Esophagus squamous epithelium (tissue), 5 donors: ENCODE measurements at regions not wholly inside any gene's neighbourhood (a gene's known extent, or its start where the extent isn't known, plus 50 kb on each side); places are given as distances from the start of the nearest gene placed in this dataset.

Experiments
- DNase-seq: peaks from one replicate; lab custom pipeline; 2025; lab: John Stamatoyannopoulos, UW
- H3K27ac ChIP-seq, 4 donors: fragments of 200-600 bp; sonication (generic); one replicate each; pipeline ENCODE4 v1.5.1; 2016 to 2019; ENCODE audit warnings: mild to moderate bottlenecking in 1 of 4
- H3K27me3 ChIP-seq, 4 donors: fragments of 200-600 bp; sonication (generic); 1 replicate in 3 of 4; 2 replicates in 1 of 4; pipeline versions ENCODE4 v1.5.1 to v1.6.0; 2017 to 2021; ENCODE audit warnings: antibody characterized with exemption in 1 of 4
- H3K36me3 ChIP-seq, 3 donors: fragments of 200-600 bp; sonication (generic); one replicate each; pipeline ENCODE4 v1.5.1; 2016 to 2019
- H3K4me1 ChIP-seq, 3 donors: fragments of 200-600 bp; sonication (generic); one replicate each; pipeline ENCODE4 v1.5.1; 2017 to 2019
- H3K4me3 ChIP-seq, 4 donors: fragments of 200-600 bp; sonication (generic); 1 replicate in 3 of 4; 2 replicates in 1 of 4; pipeline ENCODE4 v1.5.1; 2016 to 2019; ENCODE audit warnings: mild to moderate bottlenecking in 2 of 4, moderate library complexity in 1 of 4
- H3K9me3 ChIP-seq, 3 donors: fragments of 200-600 bp; sonication (generic); one replicate each; pipeline ENCODE4 v1.5.1; 2016 to 2019
- CTCF ChIP-seq, 6 experiments: fragments of 450-650 bp in 4 of 6; fragments of 200-600 bp in 2 of 6; sonication (generic) in 2 of 6; IDR thresholded peaks; one replicate each; pipeline ENCODE4 v1.5.1; 2016 to 2019; ENCODE audit warnings: antibody characterized with exemption in 6 of 6, mild to moderate bottlenecking in 4 of 6, moderate library complexity in 4 of 6
- POLR2A ChIP-seq, 4 donors: fragments of 450-650 bp; IDR thresholded peaks; one replicate each; pipeline ENCODE4 v1.6.1; 2017; ENCODE audit warnings: antibody characterized with exemption in 4 of 4, mild to moderate bottlenecking in 4 of 4, moderate library complexity in 3 of 4
- WGBS, 2 donors: methylation state at CpG; one replicate each; pipeline ENCODE4 v1.1.5; 2018; 5-methylcytosine and 5-hydroxymethylcytosine counted together
- intact Hi-C: fragments of 100-400 bp; cut with DNase I; formaldehyde crosslinking; loops from one replicate; pipeline ENCODE4 v1.15.0; 2022
- donor health status: DM: yes; HTN: yes; CAD: no.

GRCh38 chr9:2336055-2336454, 285.5 kb upstream of the VLDLR start:
- no peaks in the 10 kb centered on the region for H3K27me3 ChIP-seq
- H3K4me3 ChIP-seq, result no peak overlapping the region
- intact Hi-C loops, result no loop called here
- WGBS, 2 donors, result 70 to 78% methylated on average over 4 of the region's 4 CpGs
- no peak for DNase-seq
- peaks cover 0 to 34% (median 0%) of the 10 kb centered on the region in 3 donors for H3K4me1 ChIP-seq
- TF ChIP-seq CTCF (IDR thresholded peaks at IDR 0.05), result peak in 2 of 6 experiments; percentile 8 to 31
- no peak for TF ChIP-seq POLR2A (IDR thresholded peaks at IDR 0.05)
- no peaks in the 10 kb centered on the region for H3K36me3 ChIP-seq
- H3K27ac ChIP-seq, result no peak overlapping the region
- no peaks in the 10 kb centered on the region for H3K9me3 ChIP-seq

DNA sequence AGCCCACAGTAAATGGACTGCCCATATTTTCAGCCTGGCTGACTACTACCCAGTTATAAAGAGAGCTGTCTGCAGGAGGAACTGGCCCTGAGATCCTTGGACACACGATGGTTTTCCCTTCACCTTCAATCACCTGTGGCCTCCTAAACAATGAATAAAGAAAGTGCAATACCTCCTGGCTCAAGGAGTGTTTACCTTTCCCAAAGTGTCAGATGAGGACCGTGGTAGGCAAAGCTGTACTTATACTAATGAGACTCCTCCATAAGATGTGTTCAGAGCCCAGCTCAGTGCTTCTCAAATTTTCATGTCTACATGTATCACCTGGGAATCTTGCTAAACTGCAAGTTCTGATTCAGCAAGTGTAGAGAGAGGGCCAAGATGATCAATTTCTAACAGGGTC, 284.5 kb upstream of the VLDLR start:
- Histone ChIP-seq H3K27ac (no peak overlapping the region), H3K9me3 (no peaks in the 10 kb centered on the region), H3K4me3 (no peak overlapping the region), H3K36me3 (no peaks in the 10 kb centered on the region), H3K4me1 (peaks cover 0 to 34% (median 0%) of the 10 kb centered on the region in 3 donors), H3K27me3 (no peaks in the 10 kb centered on the region)
- DNase-seq, result no peak
- no peak for TF ChIP-seq POLR2A (IDR thresholded peaks at IDR 0.05)
- no peak for TF ChIP-seq CTCF (IDR thresholded peaks at IDR 0.05)
- intact Hi-C loops, result no loop called here
- WGBS, 2 donors, result 45 to 47% methylated on average over 1 to 2 of the region's 2 CpGs

DNA sequence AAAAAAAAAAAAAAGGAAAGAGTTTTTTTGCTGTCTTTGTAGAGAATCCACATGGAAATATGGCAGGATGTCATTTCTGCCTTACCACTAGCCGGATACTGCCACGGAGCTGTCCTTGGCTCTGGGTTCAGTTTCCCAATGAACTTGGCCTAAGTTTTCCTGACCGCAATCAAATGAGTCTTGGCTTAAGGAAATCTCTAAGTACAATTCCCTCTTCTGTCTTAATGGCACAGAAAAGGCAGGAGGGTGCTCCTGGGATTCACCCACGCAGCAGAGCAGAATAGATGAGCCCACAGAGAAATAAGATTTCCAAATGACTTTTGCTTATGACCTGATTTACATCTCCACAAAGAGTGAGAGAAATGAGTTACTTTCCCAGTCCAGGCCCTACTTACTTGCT, 284.0 kb upstream of the VLDLR start:
- DNase-seq, result no peak
- no peaks in the 10 kb centered on the region for H3K27me3 ChIP-seq
- no peak overlapping the region for H3K4me3 ChIP-seq
- no peaks in the 10 kb centered on the region for H3K36me3 ChIP-seq
- WGBS, 2 donors, result 67 to 81% methylated on average over 4 of the region's 4 CpGs
- no peaks in the 10 kb centered on the region for H3K9me3 ChIP-seq
- no peak overlapping the region for H3K27ac ChIP-seq
- no peak for TF ChIP-seq CTCF (IDR thresholded peaks at IDR 0.05)
- intact Hi-C loops, result no loop called here
- H3K4me1 ChIP-seq, result peaks cover 0 to 34% (median 0%) of the 10 kb centered on the region in 3 donors

DNA sequence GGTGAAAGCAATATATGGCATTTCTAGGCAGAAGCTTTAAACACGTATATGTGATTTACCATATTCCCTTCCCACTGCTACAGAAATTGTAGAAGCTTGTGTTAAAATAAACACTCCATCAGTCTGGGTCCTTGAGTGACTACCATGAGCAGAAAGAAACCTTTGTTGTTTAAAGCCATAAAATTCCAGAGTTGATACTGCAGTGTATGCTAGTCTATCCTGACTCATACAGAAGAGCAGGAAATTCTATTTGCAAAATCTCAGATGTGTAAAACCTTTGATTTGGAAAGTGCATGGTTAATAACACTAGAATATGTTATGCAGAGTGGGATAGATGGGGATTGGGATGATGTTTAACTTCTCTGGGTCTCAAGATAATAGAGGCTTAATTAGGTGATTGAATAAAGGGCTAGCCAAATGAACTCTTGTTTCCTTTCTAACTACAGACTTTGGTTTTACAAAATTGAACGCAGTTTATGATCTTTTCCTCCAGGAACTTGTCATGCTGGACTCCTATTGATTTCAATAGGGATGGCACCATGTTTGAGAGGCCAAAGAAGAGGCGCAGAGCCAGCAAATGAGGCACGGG, 282.7 kb upstream of the VLDLR start:
- intact Hi-C loops, result no loop called here
- no peak for DNase-seq
- TF ChIP-seq POLR2A (IDR thresholded peaks at IDR 0.05) (no peak), CTCF (IDR thresholded peaks at IDR 0.05) (no peak)

GRCh38 chr9:2339416-2339815, 282.2 kb upstream of the VLDLR start:
- no peak for DNase-seq
- Histone ChIP-seq H3K9me3 (no peaks in the 10 kb centered on the region), H3K4me1 (peaks cover 0 to 34% (median 0%) of the 10 kb centered on the region in 3 donors), H3K27ac (no peak overlapping the region), H3K4me3 (no peak overlapping the region), H3K36me3 (no peaks in the 10 kb centered on the region), H3K27me3 (no peaks in the 10 kb centered on the region)
- no peak for TF ChIP-seq POLR2A (IDR thresholded peaks at IDR 0.05)
- no peak for TF ChIP-seq CTCF (IDR thresholded peaks at IDR 0.05)
- intact Hi-C loops, result no loop called here
- 70 to 84% methylated on average over 6 of the region's 6 CpGs for WGBS, 2 donors

More for the DNA sequence above, 282.7 kb upstream of the VLDLR start:
- Histone ChIP-seq H3K4me3 (no peak overlapping the region), H3K4me1 (peaks cover 0 to 34% (median 0%) of the 10 kb centered on the region in 3 donors), H3K27ac (no peak overlapping the region), H3K27me3 (no peaks in the 10 kb centered on the region), H3K9me3 (no peaks in the 10 kb centered on the region), H3K36me3 (no peaks in the 10 kb centered on the region)
- 80 to 85% methylated on average over 4 of the region's 4 CpGs for WGBS, 2 donors
